SK-N-SH (cell line): ENCODE measurements at regions not wholly inside any gene's neighbourhood (a gene's known extent, or its start where the extent isn't known, plus 50 kb on each side); places are given as distances from the start of the nearest gene placed in this dataset.

ENCODE experiments used
- CTCF ChIA-PET: fragments of 300-600, 350-600 bp; formaldehyde crosslinking; extraction: SDS; loops from one replicate; lab custom pipeline; 2021; lab: Yijun Ruan, JAX
- POLR2A ChIA-PET: fragments of 350-600 bp; sonication (Branson Sonifier 250); formaldehyde crosslinking; extraction: SDS; loops from one replicate; lab custom pipeline; 2020; ENCODE audit warnings: antibody characterized with exemption, inconsistent platforms; lab: Yijun Ruan, JAX
- DNase-seq: peaks from one replicate; pipeline ENCODE4 v3.0.0; 2012
- H2AFZ ChIP-seq: fragments of 200-600 bp; sonication (generic); 2 replicates; pipeline ENCODE4 v1.8.1; 2016; ENCODE audit warnings: antibody characterized with exemption, mild to moderate bottlenecking, low read depth
- H3F3A ChIP-seq: fragments of 200-600 bp; sonication (generic); replicated peaks from 2 replicates; pipeline ENCODE3; 2016; ENCODE audit warnings: antibody characterized with exemption, mild to moderate bottlenecking; ENCODE audit not compliant: insufficient read depth
- H3K27ac ChIP-seq, 2 experiments: fragments of 200-500 bp in 1 of 2; fragments of 200-600 bp in 1 of 2; sonication (Bioruptor generic) in 1 of 2; sonication (generic), shearing (Covaris generic) in 1 of 2; 2 replicates each; pipeline versions ENCODE4 v1.5.1 to v1.6.1; 2014 to 2016; ENCODE audit warnings: low read depth in 2 of 2, inconsistent platforms in 1 of 2, low read length in 1 of 2, mild to moderate bottlenecking in 1 of 2, mixed read lengths in 1 of 2
- H3K27me3 ChIP-seq: fragments of 200-600 bp; sonication (generic), shearing (Covaris generic); 2 replicates; pipeline ENCODE4 v1.6.1; 2016; ENCODE audit warnings: mixed run types; ENCODE audit not compliant: insufficient read depth
- H3K36me3 ChIP-seq, 2 experiments: fragments of 200-500 bp in 1 of 2; fragments of 200-600 bp in 1 of 2; sonication (Bioruptor generic) in 1 of 2; sonication (generic) in 1 of 2; replicated peaks in 1 of 2; 2 replicates each; pipeline versions ENCODE3 to v1.5.1; 2014 to 2016; ENCODE audit warnings: low read length in 1 of 2, mild to moderate bottlenecking in 1 of 2; ENCODE audit not compliant: insufficient read depth in 2 of 2, control insufficient read depth in 1 of 2
- H3K4me1 ChIP-seq, 2 experiments: fragments of 200-500 bp in 1 of 2; fragments of 200-600 bp in 1 of 2; sonication (Bioruptor generic) in 1 of 2; sonication (generic), shearing (Covaris generic) in 1 of 2; 2 replicates each; pipeline versions ENCODE4 v1.5.1 to v1.6.1; 2014 to 2016; ENCODE audit warnings: low read depth in 1 of 2, low read length in 1 of 2, mixed run types in 1 of 2; ENCODE audit not compliant: insufficient read depth in 2 of 2, control insufficient read depth in 1 of 2
- H3K4me2 ChIP-seq: fragments of 200-600 bp; sonication (generic), shearing (Covaris generic); 2 replicates; pipeline ENCODE4 v1.6.1; 2017; ENCODE audit warnings: mixed run types
- H3K4me3 ChIP-seq, 2 experiments: fragments of 200-500 bp in 1 of 2; fragments of 200-600 bp in 1 of 2; sonication (Bioruptor generic) in 1 of 2; sonication (generic), shearing (Covaris generic) in 1 of 2; 2 replicates each; pipeline versions ENCODE4 v1.5.1 to v1.8.1; 2014 to 2016; ENCODE audit warnings: low read depth in 2 of 2, inconsistent platforms in 1 of 2, low read length in 1 of 2, mild to moderate bottlenecking in 1 of 2, mixed read lengths in 1 of 2, moderate library complexity in 1 of 2
- H3K79me2 ChIP-seq: fragments of 200-600 bp; sonication (generic); 2 replicates; pipeline ENCODE4 v1.8.1; 2017; ENCODE audit warnings: mild to moderate bottlenecking; ENCODE audit not compliant: insufficient read depth
- H3K9ac ChIP-seq: fragments of 200-600 bp; sonication (generic); 2 replicates; pipeline ENCODE4 v1.6.1; 2017; ENCODE audit warnings: mixed run types
- H3K9me2 ChIP-seq: fragments of 200-600 bp; sonication (generic); 2 replicates; pipeline ENCODE4 v1.6.1; 2017; ENCODE audit warnings: mixed run types
- H3K9me3 ChIP-seq: fragments of 200-600 bp; sonication (generic); 2 replicates; pipeline ENCODE4 v1.6.1; 2017; ENCODE audit warnings: mixed run types, mild to moderate bottlenecking, moderate library complexity
- H4K20me1 ChIP-seq: fragments of 200-600 bp; sonication (generic); 2 replicates; pipeline ENCODE4 v1.6.1; 2017; ENCODE audit warnings: mild to moderate bottlenecking, mixed run types; ENCODE audit not compliant: insufficient read depth
- EP300 ChIP-seq, 2 experiments: IDR thresholded peaks; 2 replicates each; pipeline versions ENCODE4 v1.4.0 to v1.6.1; 2012; ENCODE audit warnings: borderline replicate concordance in 1 of 2, low read depth in 1 of 2, low read length in 1 of 2
- EZH2phosphoT487 ChIP-seq: fragments of 200-600 bp; sonication (generic); IDR thresholded peaks from 2 replicates; pipeline ENCODE4 v1.6.1; 2017; ENCODE audit warnings: low read depth, mixed run types, mild to moderate bottlenecking, antibody characterized with exemption, moderate library complexity, borderline replicate concordance
- FOXJ3 ChIP-seq: sonication (generic); formaldehyde crosslinking; IDR thresholded peaks from 2 replicates; pipeline ENCODE4 v1.5.1; 2020; ENCODE audit warnings: mild to moderate bottlenecking, missing genetic modification reagents
- FOXM1 ChIP-seq: IDR thresholded peaks from 2 replicates; pipeline ENCODE4 v1.4.0; 2012; ENCODE audit warnings: low read depth, mild to moderate bottlenecking
- MAX ChIP-seq: IDR thresholded peaks from 2 replicates; pipeline ENCODE4 v1.4.0; 2012; ENCODE audit warnings: low read depth
- MXI1 ChIP-seq: IDR thresholded peaks from 2 replicates; pipeline ENCODE4 v1.6.1; 2012; ENCODE audit warnings: mild to moderate bottlenecking, low read depth, low read length, improper control_type of control experiment
- NFIC ChIP-seq: IDR thresholded peaks from 2 replicates; pipeline ENCODE4 v1.4.0; 2012; ENCODE audit warnings: borderline replicate concordance
- NRF1 ChIP-seq: IDR thresholded peaks from 2 replicates; pipeline ENCODE4 v1.6.1; 2012; ENCODE audit warnings: low read depth, mild to moderate bottlenecking, low read length
- RAD21 ChIP-seq: IDR thresholded peaks from 2 replicates; pipeline ENCODE4 v1.6.1; 2012; ENCODE audit warnings: mild to moderate bottlenecking, low read length
- RCOR1 ChIP-seq: fragments of 150-350 bp; IDR thresholded peaks from 2 replicates; pipeline ENCODE4 v1.6.1; 2017; ENCODE audit warnings: antibody characterized with exemption, low read length
- SMC3 ChIP-seq: IDR thresholded peaks from 2 replicates; pipeline ENCODE4 v1.6.1; 2012; ENCODE audit warnings: low read depth, low read length, improper control_type of control experiment
- TEAD4 ChIP-seq: IDR thresholded peaks from 2 replicates; pipeline ENCODE4 v1.4.0; 2012; ENCODE audit warnings: mild to moderate bottlenecking, borderline replicate concordance; ENCODE audit not compliant: insufficient read depth
- WGBS: methylation state at CpG from one replicate; pipeline ENCODE4 v1.1.6; 2017; ENCODE audit warnings: low lambda C conversion rate; 5-methylcytosine and 5-hydroxymethylcytosine counted together
- TF ChIP-seq, protein P1 (sequence below): fragments of 150-350 bp; IDR thresholded peaks from 2 replicates; pipeline ENCODE4 v1.6.1; 2016; ENCODE audit warnings: mild to moderate bottlenecking, low read depth, low read length
- TF ChIP-seq, protein P2 (sequence below): IDR thresholded peaks from 2 replicates; pipeline ENCODE4 v1.6.1; 2012; ENCODE audit warnings: mild to moderate bottlenecking, low read depth, low read length, moderate library complexity

GRCh38 chr12:19591951-19592350, 152.7 kb downstream of the AEBP2 start:
- H3K9me3 ChIP-seq: no peaks in the 10 kb centered on the region
- no peaks in the 10 kb centered on the region for H3F3A ChIP-seq
- no peak overlapping the region for H2AFZ ChIP-seq
- H3K79me2 ChIP-seq: no peaks in the 10 kb centered on the region
- H3K9me2 ChIP-seq: no peaks in the 10 kb centered on the region
- no peaks in the 10 kb centered on the region for H3K36me3 ChIP-seq
- ChIA-PET CTCF (no interaction called here), POLR2A (no interaction called here)
- no peak overlapping the region for H3K27ac ChIP-seq
- TF ChIP-seq NFIC: no peak
- WGBS: 89% methylated on average over 3 of the region's 3 CpGs
- no peak overlapping the region for H3K4me3 ChIP-seq
- no peak overlapping the region for H3K4me2 ChIP-seq
- no peaks in the 10 kb centered on the region for H3K4me1 ChIP-seq
- no peaks in the 10 kb centered on the region for H4K20me1 ChIP-seq
- H3K9ac ChIP-seq: no peak overlapping the region
- no peaks in the 10 kb centered on the region for H3K27me3 ChIP-seq
- DNase-seq: no peak

- CTCF ChIA-PET: interaction anchor here (0.9 to 1.0 kb wide), 2 partner anchors 9 to 11 kb away, joined by 3 read pairs; no protein-coding TSS in a partner anchor
- H3K36me3 ChIP-seq: no peaks in the 10 kb centered on the region
- H3F3A ChIP-seq: no peaks in the 10 kb centered on the region
- H3K4me3 ChIP-seq: no peak overlapping the region
- POLR2A ChIA-PET: no interaction called here
- no peak overlapping the region for H2AFZ ChIP-seq
- no peak overlapping the region for H3K9ac ChIP-seq
- H3K4me1 ChIP-seq: no peaks in the 10 kb centered on the region
- no peak for DNase-seq
- H3K9me3 ChIP-seq: no peaks in the 10 kb centered on the region
- no peaks in the 10 kb centered on the region for H3K79me2 ChIP-seq
- no peak overlapping the region for H3K27ac ChIP-seq
- H3K4me2 ChIP-seq: no peak overlapping the region
- TF ChIP-seq SMC3: no peak
- no peak for TF ChIP-seq FOXM1
- TF ChIP-seq NFIC: no peak
- TF ChIP-seq EZH2phosphoT487: no peak
- TF ChIP-seq MXI1: no peak
- no peak for TF ChIP-seq EP300 (IDR thresholded peaks at IDR 0.05; ENCODE audit: borderline replicate concordance in 1 of 2, low read depth in 1 of 2, low read length in 1 of 2)
- TF ChIP-seq TEAD4: no peak
- no peak for TF ChIP-seq MAX
- no peak for TF ChIP-seq RAD21
- TF ChIP-seq FOXJ3 (CRISPR knock-in tag): no peak
- TF ChIP-seq, protein P1, sequence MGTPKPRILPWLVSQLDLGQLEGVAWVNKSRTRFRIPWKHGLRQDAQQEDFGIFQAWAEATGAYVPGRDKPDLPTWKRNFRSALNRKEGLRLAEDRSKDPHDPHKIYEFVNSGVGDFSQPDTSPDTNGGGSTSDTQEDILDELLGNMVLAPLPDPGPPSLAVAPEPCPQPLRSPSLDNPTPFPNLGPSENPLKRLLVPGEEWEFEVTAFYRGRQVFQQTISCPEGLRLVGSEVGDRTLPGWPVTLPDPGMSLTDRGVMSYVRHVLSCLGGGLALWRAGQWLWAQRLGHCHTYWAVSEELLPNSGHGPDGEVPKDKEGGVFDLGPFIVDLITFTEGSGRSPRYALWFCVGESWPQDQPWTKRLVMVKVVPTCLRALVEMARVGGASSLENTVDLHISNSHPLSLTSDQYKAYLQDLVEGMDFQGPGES: no peak
- TF ChIP-seq, protein P2, sequence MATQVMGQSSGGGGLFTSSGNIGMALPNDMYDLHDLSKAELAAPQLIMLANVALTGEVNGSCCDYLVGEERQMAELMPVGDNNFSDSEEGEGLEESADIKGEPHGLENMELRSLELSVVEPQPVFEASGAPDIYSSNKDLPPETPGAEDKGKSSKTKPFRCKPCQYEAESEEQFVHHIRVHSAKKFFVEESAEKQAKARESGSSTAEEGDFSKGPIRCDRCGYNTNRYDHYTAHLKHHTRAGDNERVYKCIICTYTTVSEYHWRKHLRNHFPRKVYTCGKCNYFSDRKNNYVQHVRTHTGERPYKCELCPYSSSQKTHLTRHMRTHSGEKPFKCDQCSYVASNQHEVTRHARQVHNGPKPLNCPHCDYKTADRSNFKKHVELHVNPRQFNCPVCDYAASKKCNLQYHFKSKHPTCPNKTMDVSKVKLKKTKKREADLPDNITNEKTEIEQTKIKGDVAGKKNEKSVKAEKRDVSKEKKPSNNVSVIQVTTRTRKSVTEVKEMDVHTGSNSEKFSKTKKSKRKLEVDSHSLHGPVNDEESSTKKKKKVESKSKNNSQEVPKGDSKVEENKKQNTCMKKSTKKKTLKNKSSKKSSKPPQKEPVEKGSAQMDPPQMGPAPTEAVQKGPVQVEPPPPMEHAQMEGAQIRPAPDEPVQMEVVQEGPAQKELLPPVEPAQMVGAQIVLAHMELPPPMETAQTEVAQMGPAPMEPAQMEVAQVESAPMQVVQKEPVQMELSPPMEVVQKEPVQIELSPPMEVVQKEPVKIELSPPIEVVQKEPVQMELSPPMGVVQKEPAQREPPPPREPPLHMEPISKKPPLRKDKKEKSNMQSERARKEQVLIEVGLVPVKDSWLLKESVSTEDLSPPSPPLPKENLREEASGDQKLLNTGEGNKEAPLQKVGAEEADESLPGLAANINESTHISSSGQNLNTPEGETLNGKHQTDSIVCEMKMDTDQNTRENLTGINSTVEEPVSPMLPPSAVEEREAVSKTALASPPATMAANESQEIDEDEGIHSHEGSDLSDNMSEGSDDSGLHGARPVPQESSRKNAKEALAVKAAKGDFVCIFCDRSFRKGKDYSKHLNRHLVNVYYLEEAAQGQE: no peak
- no peak for TF ChIP-seq NRF1
- TF ChIP-seq RCOR1: no peak
- H4K20me1 ChIP-seq: no peaks in the 10 kb centered on the region
- H3K27me3 ChIP-seq: no peaks in the 10 kb centered on the region
- WGBS: 86% methylated on average over 2 of the region's 2 CpGs
- H3K9me2 ChIP-seq: no peaks in the 10 kb centered on the region
Observed at GRCh38 chr12:19596434-19597166, 157.3 kb downstream of the AEBP2 start.
